GM12878 (cell line): ENCODE measurements at regions not wholly inside any gene's neighbourhood (a gene's known extent, or its start where the extent isn't known, plus 50 kb on each side); places are given as distances from the start of the nearest gene placed in this dataset.

Source experiments
- ATAC-seq: fragments of 200-7000 bp; cut with Tn5 transposase; 3 replicates; pipeline ENCODE4 v1.9.1; 2020; ENCODE audit warnings: mild to moderate bottlenecking, moderate library complexity
- BruUV-seq: library from RNA; stranded (reverse); fragments of 400-500 nt; replicated peaks from 2 replicates; lab custom pipeline; 2021; lab: Mats Ljungman, UMichigan
- CTCF ChIA-PET: fragments of 300-600 bp; sonication (Branson Sonifier 250); formaldehyde crosslinking; extraction: SDS; loops from one replicate; lab custom pipeline; 2021; ENCODE audit warnings: inconsistent platforms; lab: Yijun Ruan, JAX
- POLR2A ChIA-PET: fragments of 350-600 bp; formaldehyde crosslinking; extraction: SDS; loops from one replicate; lab custom pipeline; 2021; ENCODE audit warnings: inconsistent platforms; lab: Charles Lee
- RAD21 ChIA-PET: fragments of 300-600 bp; sonication (Branson Sonifier 250); formaldehyde crosslinking; loops from one replicate; lab custom pipeline; 2023; ENCODE audit warnings: antibody characterized with exemption; ENCODE audit not compliant: unreplicated experiment; lab: Charles Lee
- SMC1A ChIA-PET: fragments of 300-600 bp; sonication (Branson Sonifier 250); formaldehyde crosslinking; loops from one replicate; lab custom pipeline; 2023; ENCODE audit not compliant: unreplicated experiment, uncharacterized antibody; lab: Charles Lee
- DNase-seq: peaks from one replicate; pipeline ENCODE4 v3.0.0-alpha.2; 2011; ENCODE audit warnings: low read depth, low spot score
- FAIRE-seq: peaks from 3 replicates; lab custom pipeline; 2011; peaks lifted over from hg19 to GRCh38; lab: Jason Lieb, UNC
- H2AFZ ChIP-seq: 2 replicates; pipeline ENCODE4 v1.6.0; 2011; ENCODE audit warnings: low read depth, low read length, control low read depth; ENCODE audit not compliant: control insufficient read depth
- H3K27ac ChIP-seq: 2 replicates; pipeline ENCODE4 v1.5.1; 2011; ENCODE audit warnings: control low read depth; ENCODE audit not compliant: control insufficient read depth, insufficient read depth
- H3K27me3 ChIP-seq, 2 experiments: replicated peaks in 1 of 2; 2 replicates each; pipeline versions ENCODE4 v1.6.0 to v1.6.1; 2011; ENCODE audit warnings: low read length in 1 of 2; ENCODE audit not compliant: control insufficient read depth in 2 of 2, insufficient read depth in 2 of 2
- H3K36me3 ChIP-seq, 2 experiments: 2 replicates each; pipeline ENCODE4 v1.5.1; 2011; ENCODE audit warnings: low read length in 1 of 2; ENCODE audit not compliant: control insufficient read depth in 2 of 2, insufficient read depth in 2 of 2
- H3K4me1 ChIP-seq: 2 replicates; pipeline ENCODE4 v1.6.1; 2011; ENCODE audit warnings: mild to moderate bottlenecking, low read length, moderate library complexity, mixed read lengths; ENCODE audit not compliant: control insufficient read depth, insufficient read depth
- H3K4me2 ChIP-seq: 2 replicates; pipeline ENCODE4 v1.6.0; 2011; ENCODE audit warnings: control low read depth; ENCODE audit not compliant: control insufficient read depth, insufficient read depth
- H3K4me3 ChIP-seq: fragments of 200-600 bp; sonication (generic); 2 replicates; pipeline ENCODE4 v1.5.1; 2016
- H3K79me2 ChIP-seq: 2 replicates; pipeline ENCODE4 v1.6.0; 2011; ENCODE audit warnings: low read length; ENCODE audit not compliant: control insufficient read depth, insufficient read depth
- H3K9ac ChIP-seq: 2 replicates; pipeline ENCODE4 v1.8.0; 2011; ENCODE audit warnings: low read length, control low read depth, mixed read lengths; ENCODE audit not compliant: control insufficient read depth, insufficient read depth
- H3K9me3 ChIP-seq: replicated peaks from 3 replicates; pipeline ENCODE4 v1.5.1; 2011; ENCODE audit warnings: mild to moderate bottlenecking, low read length; ENCODE audit not compliant: control insufficient read depth, insufficient read depth
- H4K20me1 ChIP-seq: 2 replicates; pipeline ENCODE4 v1.6.0; 2011; ENCODE audit not compliant: control insufficient read depth, insufficient read depth
- ATF3 ChIP-seq: IDR thresholded peaks from 2 replicates; pipeline ENCODE4 v1.6.1; 2011; ENCODE audit warnings: low read depth, mild to moderate bottlenecking, low read length, moderate library complexity, borderline replicate concordance; ENCODE audit errors: extremely low read depth
- BCL3 ChIP-seq: IDR thresholded peaks from 2 replicates; pipeline ENCODE4 v1.6.1; 2011; ENCODE audit warnings: borderline replicate concordance, low read depth, mild to moderate bottlenecking, moderate library complexity, low read length; ENCODE audit not compliant: insufficient read depth, poor library complexity, severe bottlenecking
- CEBPB ChIP-seq, 2 experiments: fragments of 150-350 bp in 1 of 2; IDR thresholded peaks; 2 replicates each; pipeline ENCODE4 v1.6.1; 2012 to 2014; ENCODE audit warnings: low read depth in 2 of 2, low read length in 2 of 2, borderline replicate concordance in 1 of 2, inconsistent platforms in 1 of 2
- IKZF2 ChIP-seq, 2 experiments: fragments of 450-650 bp; IDR thresholded peaks; 2 replicates each; pipeline ENCODE4 v1.6.1; 2017; ENCODE audit warnings: mild to moderate bottlenecking in 2 of 2, moderate library complexity in 2 of 2
- JUNB ChIP-seq: IDR thresholded peaks from 2 replicates; pipeline ENCODE4 v1.6.1; 2016; ENCODE audit warnings: antibody characterized with exemption, mild to moderate bottlenecking
- MAX ChIP-seq: IDR thresholded peaks from 2 replicates; pipeline ENCODE4 v1.6.1; 2012; ENCODE audit warnings: low read depth, low read length, improper control_type of control experiment
- MTA3 ChIP-seq: IDR thresholded peaks from 2 replicates; pipeline ENCODE4 v1.6.1; 2012; ENCODE audit warnings: low read length, inconsistent platforms, borderline replicate concordance
- MYB ChIP-seq: fragments of 150-350 bp; IDR thresholded peaks from 2 replicates; pipeline ENCODE4 v1.6.1; 2014; ENCODE audit warnings: mild to moderate bottlenecking, low read depth, low read length, borderline replicate concordance
- NBN ChIP-seq: fragments of 450-650 bp; IDR thresholded peaks from 2 replicates; pipeline ENCODE4 v1.6.1; 2016
- NFXL1 ChIP-seq: fragments of 450-650 bp; IDR thresholded peaks from 2 replicates; pipeline ENCODE4 v1.6.1; 2017; ENCODE audit warnings: antibody characterized with exemption, mild to moderate bottlenecking, borderline replicate concordance
- POLR2AphosphoS5 ChIP-seq: IDR thresholded peaks from 2 replicates; pipeline ENCODE4 v1.6.1; 2011; ENCODE audit warnings: mild to moderate bottlenecking, low read length, inconsistent platforms
- RB1 ChIP-seq: fragments of 450-650 bp; formaldehyde crosslinking; IDR thresholded peaks from 2 replicates; pipeline ENCODE4 v1.6.1; 2017; ENCODE audit warnings: mild to moderate bottlenecking, borderline replicate concordance
- SMAD1 ChIP-seq: fragments of 450-650 bp; IDR thresholded peaks from 2 replicates; pipeline ENCODE4 v1.6.1; 2018; ENCODE audit warnings: mild to moderate bottlenecking, low read depth; ENCODE audit not compliant: partially characterized antibody
- SP1 ChIP-seq: IDR thresholded peaks from one replicate; pipeline ENCODE4 v1.6.1; 2011; ENCODE audit warnings: low read depth, low read length
- STAT3 ChIP-seq: IDR thresholded peaks from 2 replicates; pipeline ENCODE4 v1.6.1; 2011; ENCODE audit warnings: low read depth, low read length, improper control_type of control experiment
- SUZ12 ChIP-seq: fragments of 200-600 bp; sonication (generic); IDR thresholded peaks from one replicate; pipeline ENCODE4 v1.6.1; 2018; ENCODE audit warnings: antibody characterized with exemption, mild to moderate bottlenecking; ENCODE audit not compliant: unreplicated experiment
- ZNF24 ChIP-seq: fragments of 450-650 bp; IDR thresholded peaks from 2 replicates; pipeline ENCODE4 v1.6.1; 2017; ENCODE audit warnings: antibody characterized with exemption, mild to moderate bottlenecking
- ZSCAN29 ChIP-seq: fragments of 450-650 bp; IDR thresholded peaks from 2 replicates; pipeline ENCODE4 v1.6.1; 2017; ENCODE audit warnings: mild to moderate bottlenecking, moderate library complexity
- WGBS: methylation state at CpG from one replicate; pipeline ENCODE4 v1.1.6; 2016; ENCODE audit warnings: low lambda C conversion rate; ENCODE audit not compliant: insufficient replicate concordance, insufficient coverage; ENCODE audit errors: missing lambda C conversion rate; 5-methylcytosine and 5-hydroxymethylcytosine counted together
- in situ Hi-C: fragments of 300-500 bp; cut with MboI; formaldehyde crosslinking; loops from 9 replicates; pipeline ENCODE4 v1.14.3; 2018; ENCODE audit warnings: mixed read lengths
- intact Hi-C: fragments of 100-400 bp; cut with micrococcal nuclease; formaldehyde crosslinking; loops from one replicate; pipeline ENCODE4 v1.14.2; 2022; ENCODE audit not compliant: unreplicated experiment

- Histone ChIP-seq H3K27me3 (no peaks in the 10 kb centered on the region), H3K4me1 (no peaks in the 10 kb centered on the region), H3K79me2 (no peaks in the 10 kb centered on the region), H2AFZ (no peak overlapping the region), H3K9ac (no peak overlapping the region), H3K4me2 (no peak overlapping the region), H3K4me3 (no peak overlapping the region), H4K20me1 (no peaks in the 10 kb centered on the region), H3K9me3 (no peaks in the 10 kb centered on the region), H3K36me3 (no peaks in the 10 kb centered on the region), H3K27ac (no peak overlapping the region)
- in situ Hi-C loops (no loop called here), intact Hi-C loops (no loop called here)
- 3% methylated on average over 9 of the region's 9 CpGs for WGBS
- DNase-seq, result no peak
- FAIRE-seq, result no peak
- ChIA-PET POLR2A (no interaction called here), RAD21 (no interaction called here), CTCF (no interaction called here), SMC1A (no interaction called here)
- TF ChIP-seq IKZF2 (IDR thresholded peaks at IDR 0.05) (no peak), MYB (no peak), NFXL1 (no peak), RB1 (no peak), NBN (no peak), SUZ12 (no peak), ZSCAN29 (no peak), SP1 (no peak), STAT3 (no peak), SMAD1 (no peak), ATF3 (no peak), CEBPB (IDR thresholded peaks at IDR 0.05; ENCODE audit: borderline replicate concordance in 1 of 2, low read depth in 2 of 2, low read length in 2 of 2) (no peak), MTA3 (no peak), POLR2AphosphoS5 (no peak), MAX (no peak), ZNF24 (no peak), JUNB (no peak), BCL3 (no peak)
- ATAC-seq, result no peak
- BruUV-seq, result no TSS peak
Observed at GRCh38 chr20:40331807-40332560, 357.1 kb downstream of the MAFB start.
